ENCODE measurements at regions not wholly inside any gene's neighbourhood (a gene's known extent, or its start where the extent isn't known, plus 50 kb on each side); places are given as distances from the start of the nearest gene placed in this dataset.

DNA sequence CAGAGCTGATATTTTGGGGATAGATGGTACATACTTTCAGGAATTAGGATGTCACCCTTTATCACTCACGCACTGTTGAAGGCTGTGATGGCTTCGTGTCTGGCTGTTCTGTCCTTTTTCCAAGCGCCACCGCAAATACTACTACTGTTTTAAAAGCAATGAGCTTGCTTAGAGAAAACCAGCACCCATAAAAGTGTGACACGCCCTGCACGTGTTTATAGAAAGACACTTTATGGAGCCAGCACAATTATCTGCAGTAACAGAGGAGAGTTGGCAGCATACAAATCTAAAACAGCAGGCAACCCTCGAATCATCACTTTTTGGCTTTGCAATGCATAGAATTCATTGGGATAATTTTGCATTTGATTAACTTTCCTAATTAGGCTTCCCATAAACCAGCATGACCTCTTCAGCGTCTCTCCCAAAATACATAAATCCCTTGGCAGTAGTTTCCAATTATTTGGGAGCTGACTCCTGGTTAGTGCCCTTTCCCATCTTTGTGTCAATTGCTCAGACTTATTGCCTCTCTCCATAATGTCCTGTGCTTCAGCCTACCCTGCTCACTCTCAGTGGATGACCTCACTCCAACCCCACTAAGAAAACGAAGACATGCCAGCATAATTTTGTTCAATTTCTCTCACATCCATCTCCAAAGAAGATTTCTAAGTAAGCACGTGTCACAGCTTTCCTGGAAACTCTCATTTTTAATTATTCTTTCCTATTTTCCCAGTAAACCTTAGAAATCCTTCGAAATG is 118.7 kb upstream of the LARGE1 start:
- DNase-seq (ENCODE audit: low read depth), result no peak
- no peak for TF ChIP-seq CTCF (conservative IDR thresholded peaks at IDR 0.05; ENCODE audit: low read depth, low read length)
- H3K4me3 ChIP-seq (ENCODE audit: low read length), result no peak overlapping the region

GRCh38 chr22:34045311-34045710 is 125.0 kb upstream of the LARGE1 start:
- no peak overlapping the region for H3K4me3 ChIP-seq (ENCODE audit: low read length)
- DNase-seq (ENCODE audit: low read depth), result no peak
- TF ChIP-seq CTCF (conservative IDR thresholded peaks at IDR 0.05; ENCODE audit: low read depth, low read length), result no peak

GRCh38 chr22:34055525-34056200 is 135.4 kb upstream of the LARGE1 start:
- no peak for TF ChIP-seq CTCF (conservative IDR thresholded peaks at IDR 0.05; ENCODE audit: low read depth, low read length)
- DNase-seq (ENCODE audit: low read depth), result no peak
- no peak overlapping the region for H3K4me3 ChIP-seq (ENCODE audit: low read length)

- no peak for TF ChIP-seq CTCF (conservative IDR thresholded peaks at IDR 0.05; ENCODE audit: low read depth, low read length)
- no peak overlapping the region for H3K4me3 ChIP-seq (ENCODE audit: low read length)
- DNase-seq (ENCODE audit: low read depth), result no peak
Observed at GRCh38 chr22:34057726-34058125, 137.4 kb upstream of the LARGE1 start.

GRCh38 chr22:34064696-34065095 is 144.4 kb upstream of the LARGE1 start:
- no peak overlapping the region for H3K4me3 ChIP-seq (ENCODE audit: low read length)
- TF ChIP-seq CTCF (conservative IDR thresholded peaks at IDR 0.05; ENCODE audit: low read depth, low read length), result no peak
- DNase-seq (ENCODE audit: low read depth), result no peak

DNA sequence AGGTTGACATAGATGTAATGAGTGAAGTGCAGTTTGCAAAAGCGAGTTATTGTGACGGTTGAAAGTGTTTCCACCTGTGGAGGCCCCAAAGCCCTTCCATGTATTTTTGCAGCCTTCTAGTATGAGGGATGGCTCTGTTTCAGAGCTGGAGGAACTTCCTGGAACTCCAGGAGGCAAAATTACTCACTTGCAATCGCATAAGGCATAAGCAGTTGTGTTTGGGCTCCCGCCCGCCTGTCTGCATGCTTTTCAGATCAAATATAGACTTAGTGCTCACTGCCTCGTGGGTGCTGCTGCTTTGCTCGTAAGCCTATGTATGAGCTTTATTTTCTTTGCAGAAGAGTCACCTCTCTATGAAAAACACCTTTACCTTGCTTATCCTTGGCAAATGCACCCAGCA is 146.8 kb upstream of the LARGE1 start:
- no peak for DNase-seq (ENCODE audit: low read depth)
- H3K4me3 ChIP-seq (ENCODE audit: low read length), result no peak overlapping the region
- TF ChIP-seq CTCF (conservative IDR thresholded peaks at IDR 0.05; ENCODE audit: low read depth, low read length), result no peak

GRCh38 chr22:34068001-34068400 is 147.7 kb upstream of the LARGE1 start:
- no peak overlapping the region for H3K4me3 ChIP-seq (ENCODE audit: low read length)
- no peak for DNase-seq (ENCODE audit: low read depth)
- no peak for TF ChIP-seq CTCF (conservative IDR thresholded peaks at IDR 0.05; ENCODE audit: low read depth, low read length)

Measured in retinal pigment epithelial cell (primary cell).